Body of pancreas (tissue), 4 donors: ENCODE measurements at regions not wholly inside any gene's neighbourhood (a gene's known extent, or its start where the extent isn't known, plus 50 kb on each side); places are given as distances from the start of the nearest gene placed in this dataset.
A peak's percentile ranks its signal among the peaks of the same experiment; 100 is the strongest.
"Not testable (repeated sequence)": the region's sequence is repeated elsewhere in the genome, so short reads cannot be mapped to it uniquely, and the experiment has no call there.

Source experiments
- ATAC-seq: fragments of 150-250 bp; one replicate; pipeline ENCODE4 v1.9.1; 2016
- DNase-seq, 4 donors: peaks; one replicate each; pipeline ENCODE4 v3.0.0-alpha.2; 2019
- H3K27ac ChIP-seq, 4 donors: fragments of 200-600 bp; sonication (generic); 1 replicate in 3 of 4; 2 replicates in 1 of 4; pipeline versions ENCODE4 v1.5.1 to v1.6.1; 2016 to 2019; ENCODE audit warnings: mild to moderate bottlenecking in 1 of 4, mixed read lengths in 1 of 4, moderate library complexity in 1 of 4
- H3K27me3 ChIP-seq, 2 donors: fragments of 200-600 bp; sonication (generic); one replicate each; pipeline ENCODE4 v1.6.0; 2016; ENCODE audit warnings: mild to moderate bottlenecking in 1 of 2
- H3K36me3 ChIP-seq, 2 donors: fragments of 200-600 bp; sonication (generic); replicated peaks in 1 of 2; 2 replicates each; pipeline ENCODE4 v1.5.1; 2016; ENCODE audit warnings: low read depth in 2 of 2; ENCODE audit not compliant: insufficient read depth in 1 of 2
- H3K4me1 ChIP-seq: fragments of 200-600 bp; sonication (generic); one replicate; pipeline ENCODE4 v1.6.0; 2016
- H3K4me3 ChIP-seq, 2 donors: fragments of 200-600 bp; sonication (generic); 1 replicate in 1 of 2; 2 replicates in 1 of 2; pipeline ENCODE4 v1.5.1; 2016 to 2019
- H3K9me3 ChIP-seq, 3 donors: fragments of 200-600 bp; sonication (generic); 1 replicate in 2 of 3; 2 replicates in 1 of 3; pipeline ENCODE4 v1.5.1; 2016
- POLR2A ChIP-seq, 3 donors: fragments of 450-650 bp; IDR thresholded peaks; one replicate each; pipeline ENCODE4 v1.6.1; 2016; ENCODE audit warnings: antibody characterized with exemption in 3 of 3, mild to moderate bottlenecking in 2 of 3
- WGBS, 2 donors: methylation state at CpG; one replicate each; pipeline ENCODE4 v1.1.5; 2017; 5-methylcytosine and 5-hydroxymethylcytosine counted together
- intact Hi-C: fragments of 100-400 bp; cut with DNase I; formaldehyde crosslinking; loops from one replicate; pipeline ENCODE4 v1.15.1; 2023
- TF ChIP-seq, protein P1 (sequence below), 7 experiments: fragments of 450-650 bp in 4 of 7; fragments of 200-600 bp in 3 of 7; sonication (generic) in 3 of 7; IDR thresholded peaks; one replicate each; pipeline ENCODE4 v1.5.1; 2016 to 2019; ENCODE audit warnings: antibody characterized with exemption in 7 of 7

DNA sequence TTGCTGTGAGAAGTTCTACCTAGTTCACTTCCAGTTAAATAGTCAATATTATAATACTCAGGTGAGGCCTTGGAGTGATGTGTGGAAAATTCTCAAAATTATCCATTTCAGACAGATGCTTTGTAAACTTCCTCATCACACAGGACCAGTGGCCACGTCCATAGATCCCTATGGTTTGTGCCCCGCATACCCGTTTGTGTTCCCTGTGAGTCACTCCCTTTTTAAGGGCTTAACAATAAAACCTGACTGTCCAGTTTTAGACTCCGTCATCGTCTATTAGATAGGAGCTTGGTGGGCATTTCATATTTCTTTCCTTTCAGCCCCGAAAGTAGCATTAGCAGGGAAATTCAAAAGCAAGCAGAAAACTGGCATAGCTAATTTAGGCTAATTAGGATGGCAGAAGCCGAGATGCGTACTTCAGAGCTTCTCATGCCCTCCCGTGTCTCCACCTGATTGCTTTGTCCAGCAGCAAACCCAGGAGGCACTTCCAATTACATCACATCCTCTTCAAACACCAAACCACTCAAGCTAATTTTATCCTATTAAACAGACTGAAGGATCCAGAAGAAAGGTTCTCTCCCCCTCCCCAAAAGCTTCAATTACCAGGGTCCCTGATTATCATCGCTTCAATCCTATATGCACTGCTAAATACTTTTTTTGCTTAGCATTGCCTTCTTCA, 186.6 kb upstream of the OTX2 start:
- DNase-seq = peak in 1 of 4 donors; percentile 16
- WGBS, 2 donors = 43 to 46% methylated on average over 7 to 10 of the region's 10 CpGs
- Histone ChIP-seq H3K9me3 (no peaks in the 10 kb centered on the region), H3K4me1 (no peaks in the 10 kb centered on the region), H3K36me3 (no peaks in the 10 kb centered on the region), H3K4me3 (no peak overlapping the region), H3K27ac (no peak overlapping the region), H3K27me3 (no peaks in the 10 kb centered on the region)
- no peak for ATAC-seq
- intact Hi-C loops = no loop called here
- TF ChIP-seq, protein P1, sequence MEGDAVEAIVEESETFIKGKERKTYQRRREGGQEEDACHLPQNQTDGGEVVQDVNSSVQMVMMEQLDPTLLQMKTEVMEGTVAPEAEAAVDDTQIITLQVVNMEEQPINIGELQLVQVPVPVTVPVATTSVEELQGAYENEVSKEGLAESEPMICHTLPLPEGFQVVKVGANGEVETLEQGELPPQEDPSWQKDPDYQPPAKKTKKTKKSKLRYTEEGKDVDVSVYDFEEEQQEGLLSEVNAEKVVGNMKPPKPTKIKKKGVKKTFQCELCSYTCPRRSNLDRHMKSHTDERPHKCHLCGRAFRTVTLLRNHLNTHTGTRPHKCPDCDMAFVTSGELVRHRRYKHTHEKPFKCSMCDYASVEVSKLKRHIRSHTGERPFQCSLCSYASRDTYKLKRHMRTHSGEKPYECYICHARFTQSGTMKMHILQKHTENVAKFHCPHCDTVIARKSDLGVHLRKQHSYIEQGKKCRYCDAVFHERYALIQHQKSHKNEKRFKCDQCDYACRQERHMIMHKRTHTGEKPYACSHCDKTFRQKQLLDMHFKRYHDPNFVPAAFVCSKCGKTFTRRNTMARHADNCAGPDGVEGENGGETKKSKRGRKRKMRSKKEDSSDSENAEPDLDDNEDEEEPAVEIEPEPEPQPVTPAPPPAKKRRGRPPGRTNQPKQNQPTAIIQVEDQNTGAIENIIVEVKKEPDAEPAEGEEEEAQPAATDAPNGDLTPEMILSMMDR (IDR thresholded peaks at IDR 0.05) = no peak
- no peak for TF ChIP-seq POLR2A (IDR thresholded peaks at IDR 0.05)

DNA sequence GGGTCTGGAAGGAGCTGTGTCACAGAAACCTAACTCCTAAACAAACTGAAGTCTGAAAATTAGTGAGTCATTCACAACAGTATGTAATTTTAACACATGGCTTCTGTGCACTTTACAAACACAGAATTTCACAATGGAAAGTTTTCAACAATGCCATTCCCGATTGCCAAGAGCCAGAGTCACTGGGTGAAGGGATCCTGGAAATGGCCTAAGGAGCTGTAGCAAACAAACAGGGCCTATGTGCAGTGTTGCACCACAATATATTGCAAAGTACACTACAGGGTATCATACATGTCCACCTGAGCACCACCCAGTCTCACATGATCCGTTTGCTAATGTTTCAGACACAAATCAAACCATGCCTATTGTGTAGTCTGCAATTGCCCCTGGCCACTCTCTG, 184.7 kb upstream of the OTX2 start:
- ATAC-seq (no peak), DNase-seq (peak in 1 of 4 donors; percentile 27)
- Histone ChIP-seq H3K9me3 (no peaks in the 10 kb centered on the region), H3K36me3 (no peaks in the 10 kb centered on the region), H3K27me3 (no peaks in the 10 kb centered on the region), H3K4me1 (no peaks in the 10 kb centered on the region), H3K27ac (peak overlapping the region in 1 of 4 donors; percentile 29), H3K4me3 (no peak overlapping the region)
- TF ChIP-seq POLR2A (IDR thresholded peaks at IDR 0.05) = no peak
- TF ChIP-seq, protein P1 (IDR thresholded peaks at IDR 0.05) = no peak
- intact Hi-C loops = no loop called here
- 40 to 56% methylated on average over 2 of the region's 2 CpGs for WGBS, 2 donors

DNA sequence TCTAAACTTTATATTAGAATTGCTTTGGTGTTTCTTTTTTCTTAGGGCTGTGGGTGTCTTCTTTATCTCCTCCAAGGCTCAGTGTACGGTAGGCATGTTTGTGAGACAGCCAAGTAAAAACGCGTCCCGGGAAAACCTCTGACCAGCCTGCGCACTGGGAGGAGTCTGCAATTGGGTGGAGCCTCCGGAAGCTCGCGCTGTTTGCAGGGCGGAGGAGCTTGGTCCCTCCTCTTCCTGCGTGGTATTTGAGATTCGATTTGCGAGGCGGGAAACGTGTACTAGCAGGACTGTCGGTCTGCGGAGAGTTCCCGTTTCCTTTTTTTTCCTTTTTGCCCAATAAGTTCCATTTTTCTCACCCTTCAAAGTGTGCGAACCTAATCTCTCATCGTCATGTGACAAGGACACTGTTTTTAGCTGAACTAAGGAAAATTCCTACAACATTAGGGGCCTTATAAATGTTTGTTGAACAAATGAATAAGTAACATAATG, 182.1 kb upstream of the OTX2 start:
- TF ChIP-seq, protein P1 (IDR thresholded peaks at IDR 0.05) = no peak
- no peak for TF ChIP-seq POLR2A (IDR thresholded peaks at IDR 0.05)
- no peak overlapping the region for H3K27ac ChIP-seq
- ATAC-seq = no peak

DNA sequence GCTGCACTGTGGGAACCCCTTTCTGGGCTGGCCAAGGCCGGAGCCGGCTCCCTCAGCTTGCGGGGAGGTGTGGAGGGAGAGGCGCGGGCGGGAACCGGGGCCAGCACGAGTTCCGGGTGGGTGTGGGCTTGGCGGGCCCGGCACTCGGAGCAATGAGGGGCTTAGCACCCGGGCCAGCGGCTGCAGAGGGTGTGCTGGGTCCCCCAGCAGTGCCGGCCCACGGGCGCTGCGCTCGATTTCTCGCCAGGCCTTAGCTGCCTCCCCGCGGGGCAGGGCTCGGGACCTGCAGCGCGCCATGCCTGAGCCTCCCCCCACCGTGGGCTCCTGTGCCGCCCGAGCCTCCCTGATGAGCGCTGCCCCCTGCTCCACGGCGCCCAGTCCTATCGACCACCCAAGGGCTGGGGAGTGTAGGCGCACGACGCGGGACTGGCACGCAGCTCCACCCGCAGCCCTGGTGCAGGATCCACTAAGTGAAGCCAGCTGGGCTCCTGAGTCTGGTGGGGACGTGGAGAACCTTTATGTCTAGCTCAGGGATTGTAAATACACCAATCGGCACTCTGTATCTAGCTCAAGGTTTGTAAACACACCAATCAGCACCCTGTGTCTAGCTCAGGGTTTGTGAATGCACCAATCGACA, 180.8 kb upstream of the OTX2 start:
- H3K4me3 ChIP-seq, H3K27me3 ChIP-seq, intact Hi-C loops, H3K4me1 ChIP-seq, H3K27ac ChIP-seq, H3K36me3 ChIP-seq, H3K9me3 ChIP-seq, DNase-seq, ATAC-seq: not testable (repeated sequence)
- WGBS, 2 donors = 91 to 98% methylated on average over 16 to 33 of the region's 41 CpGs

More for the DNA sequence above, 182.1 kb upstream of the OTX2 start:
- H3K27me3 ChIP-seq = no peaks in the 10 kb centered on the region
- intact Hi-C loops = no loop called here
- H3K9me3 ChIP-seq = no peaks in the 10 kb centered on the region
- 81 to 82% methylated on average over 19 of the region's 19 CpGs for WGBS, 2 donors
- no peaks in the 10 kb centered on the region for H3K4me1 ChIP-seq
- DNase-seq = no peak
- H3K36me3 ChIP-seq = no peaks in the 10 kb centered on the region
- no peak overlapping the region for H3K4me3 ChIP-seq

DNA sequence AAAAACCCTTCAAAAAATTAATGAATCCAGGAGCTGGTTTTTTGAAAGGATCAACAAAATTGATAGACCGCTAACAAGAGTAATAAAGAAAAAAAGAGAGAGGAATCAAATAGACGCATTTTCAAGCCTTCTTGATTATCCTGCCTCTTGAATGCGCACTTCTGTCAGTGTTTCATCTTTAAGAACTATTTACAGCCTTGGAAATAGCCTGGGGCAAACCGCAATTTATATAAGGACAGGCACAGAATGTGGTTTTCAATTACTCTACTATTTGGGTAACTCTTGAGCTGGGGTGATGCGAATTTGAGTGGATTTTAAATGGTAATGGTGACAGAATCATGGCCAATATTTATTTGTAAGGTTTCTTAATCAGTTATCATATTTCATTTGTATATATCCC, 179.1 kb upstream of the OTX2 start:
- WGBS, 2 donors = 78 to 81% methylated on average over 5 of the region's 5 CpGs
- Histone ChIP-seq H3K4me1 (no peaks in the 10 kb centered on the region), H3K27ac (no peak overlapping the region), H3K4me3 (no peak overlapping the region), H3K27me3 (no peaks in the 10 kb centered on the region), H3K36me3 (no peaks in the 10 kb centered on the region), H3K9me3 (no peaks in the 10 kb centered on the region)
- ATAC-seq (no peak), DNase-seq (no peak)
- intact Hi-C loops = no loop called here
- TF ChIP-seq, protein P1 (IDR thresholded peaks at IDR 0.05) = no peak
- no peak for TF ChIP-seq POLR2A (IDR thresholded peaks at IDR 0.05)
